ENCODE measurements at regions not wholly inside any gene's neighbourhood (a gene's known extent, or its start where the extent isn't known, plus 50 kb on each side); places are given as distances from the start of the nearest gene placed in this dataset.

DNA sequence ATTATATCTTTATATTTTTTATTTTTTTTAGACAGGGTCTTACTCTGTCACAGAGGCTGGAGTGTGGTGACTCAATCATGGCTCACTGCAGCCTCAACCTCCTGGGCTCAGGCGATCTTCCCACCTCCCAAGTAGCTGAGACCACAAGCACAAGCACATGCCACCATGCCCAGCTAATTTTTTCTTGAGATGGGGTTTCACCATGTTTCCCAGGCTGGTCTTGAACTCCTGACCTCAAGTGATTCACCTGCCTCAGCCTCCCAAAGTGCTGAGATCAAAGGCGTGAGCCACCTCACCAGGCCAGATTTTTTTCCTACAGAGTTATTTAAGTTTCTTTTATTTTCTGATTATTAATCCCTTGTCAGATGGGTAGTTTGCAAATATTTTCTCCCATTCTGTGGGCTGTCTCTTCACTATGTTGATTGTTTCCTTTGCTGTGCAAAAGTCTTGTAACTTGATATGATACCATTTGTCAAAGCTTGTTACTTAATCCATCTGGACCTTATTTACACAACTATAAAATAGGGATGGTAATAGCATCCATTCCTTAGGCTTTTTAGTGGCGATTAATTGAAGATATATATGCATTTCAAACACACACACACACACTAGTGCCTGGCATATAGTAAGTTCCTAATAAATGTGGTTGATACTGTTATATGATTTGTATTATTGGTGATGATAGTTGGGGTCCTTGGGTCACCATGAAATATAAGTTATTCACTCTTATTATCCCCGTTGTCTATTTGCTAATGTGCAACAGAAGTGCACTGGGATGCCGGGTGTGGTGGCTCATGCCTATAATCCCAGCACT, 187.1 kb downstream of the BCAS1 start:
- TF ChIP-seq GATA3 (IDR thresholded peaks at IDR 0.05; ENCODE audit: low read depth, low read length) (no peak), GATA2 (IDR thresholded peaks at IDR 0.05; ENCODE audit: low read depth, low read length) (no peak)
